Epithelial cell of proximal tubule (primary cell): ENCODE measurements at regions not wholly inside any gene's neighbourhood (a gene's known extent, or its start where the extent isn't known, plus 50 kb on each side); places are given as distances from the start of the nearest gene placed in this dataset.

ENCODE experiments used
- DNase-seq: peaks from one replicate; pipeline ENCODE4 v3.0.0-alpha.2; 2011; ENCODE audit warnings: low read depth
- H3K4me3 ChIP-seq: 2 replicates; pipeline ENCODE4 v1.5.1; 2011; ENCODE audit warnings: low read depth, mild to moderate bottlenecking, low read length
- TF ChIP-seq, protein P1 (sequence below): conservative IDR thresholded peaks from 2 replicates; pipeline ENCODE4 v1.5.1; 2012; ENCODE audit warnings: low read depth, mild to moderate bottlenecking, low read length

DNA sequence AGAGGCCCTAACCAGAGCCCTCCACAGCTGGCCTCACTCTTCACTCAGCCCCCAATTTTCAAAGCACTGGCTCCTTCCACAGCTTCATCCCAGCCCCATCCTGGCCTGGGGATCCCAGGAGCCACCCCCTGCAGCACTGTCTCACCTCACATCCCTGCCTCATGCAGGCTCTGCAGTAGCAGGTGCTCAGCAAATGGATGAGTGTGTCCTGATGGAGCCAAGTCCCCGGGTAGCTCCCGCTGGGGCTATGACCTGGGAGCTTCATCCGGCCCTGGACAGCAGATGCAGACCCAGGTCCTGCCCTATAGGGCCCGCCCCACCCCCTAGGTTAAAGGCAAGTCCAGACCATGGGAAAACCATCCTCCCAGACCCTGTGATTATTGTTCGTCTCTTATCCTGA, 143.2 kb upstream of the ZNF507 start:
- H3K4me3 ChIP-seq: no peak overlapping the region
- TF ChIP-seq, protein P1, sequence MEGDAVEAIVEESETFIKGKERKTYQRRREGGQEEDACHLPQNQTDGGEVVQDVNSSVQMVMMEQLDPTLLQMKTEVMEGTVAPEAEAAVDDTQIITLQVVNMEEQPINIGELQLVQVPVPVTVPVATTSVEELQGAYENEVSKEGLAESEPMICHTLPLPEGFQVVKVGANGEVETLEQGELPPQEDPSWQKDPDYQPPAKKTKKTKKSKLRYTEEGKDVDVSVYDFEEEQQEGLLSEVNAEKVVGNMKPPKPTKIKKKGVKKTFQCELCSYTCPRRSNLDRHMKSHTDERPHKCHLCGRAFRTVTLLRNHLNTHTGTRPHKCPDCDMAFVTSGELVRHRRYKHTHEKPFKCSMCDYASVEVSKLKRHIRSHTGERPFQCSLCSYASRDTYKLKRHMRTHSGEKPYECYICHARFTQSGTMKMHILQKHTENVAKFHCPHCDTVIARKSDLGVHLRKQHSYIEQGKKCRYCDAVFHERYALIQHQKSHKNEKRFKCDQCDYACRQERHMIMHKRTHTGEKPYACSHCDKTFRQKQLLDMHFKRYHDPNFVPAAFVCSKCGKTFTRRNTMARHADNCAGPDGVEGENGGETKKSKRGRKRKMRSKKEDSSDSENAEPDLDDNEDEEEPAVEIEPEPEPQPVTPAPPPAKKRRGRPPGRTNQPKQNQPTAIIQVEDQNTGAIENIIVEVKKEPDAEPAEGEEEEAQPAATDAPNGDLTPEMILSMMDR: no peak
- DNase-seq: no peak

DNA sequence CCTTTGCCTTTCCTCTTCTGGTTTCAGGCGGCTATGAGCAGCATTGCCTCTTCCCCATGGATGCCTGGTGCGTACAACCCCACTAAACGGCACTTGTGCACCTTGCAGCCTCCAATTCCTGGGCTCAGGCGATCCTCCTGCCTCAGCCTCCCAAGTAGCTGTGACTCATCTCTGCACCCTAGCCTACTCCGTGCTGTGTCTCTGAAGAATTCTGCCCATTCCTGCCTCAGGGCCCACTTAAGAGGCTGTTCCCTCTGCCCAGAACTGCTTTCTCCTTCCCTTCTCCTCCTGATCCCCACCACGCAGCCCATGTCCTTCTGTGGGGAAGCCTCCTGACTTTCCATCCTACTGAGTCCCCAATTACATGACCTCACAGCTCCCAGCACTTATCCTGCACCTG, 142.2 kb upstream of the ZNF507 start:
- H3K4me3 ChIP-seq: no peak overlapping the region
- DNase-seq: no peak
- TF ChIP-seq, protein P1: no peak

DNA sequence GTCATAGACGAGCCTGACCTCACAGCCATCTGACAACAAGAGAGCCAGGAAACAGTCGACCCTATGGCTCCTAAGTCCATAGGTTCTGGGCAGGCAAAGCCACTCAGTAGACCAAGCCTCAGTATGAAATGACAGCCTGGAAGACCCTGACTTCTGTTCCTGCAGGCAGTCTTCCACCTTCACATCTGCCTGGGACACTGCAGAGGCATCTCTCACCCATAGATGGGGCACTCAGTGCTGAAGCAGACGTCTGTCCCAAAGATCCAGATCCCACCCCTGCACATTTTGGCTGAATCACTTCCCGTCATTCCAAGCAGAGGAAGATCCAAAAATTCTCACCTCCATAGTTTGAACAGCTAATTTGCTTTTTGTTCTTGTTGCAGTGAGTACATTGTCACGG, 139.3 kb upstream of the ZNF507 start:
- DNase-seq: no peak
- no peak overlapping the region for H3K4me3 ChIP-seq
- TF ChIP-seq, protein P1: no peak

DNA sequence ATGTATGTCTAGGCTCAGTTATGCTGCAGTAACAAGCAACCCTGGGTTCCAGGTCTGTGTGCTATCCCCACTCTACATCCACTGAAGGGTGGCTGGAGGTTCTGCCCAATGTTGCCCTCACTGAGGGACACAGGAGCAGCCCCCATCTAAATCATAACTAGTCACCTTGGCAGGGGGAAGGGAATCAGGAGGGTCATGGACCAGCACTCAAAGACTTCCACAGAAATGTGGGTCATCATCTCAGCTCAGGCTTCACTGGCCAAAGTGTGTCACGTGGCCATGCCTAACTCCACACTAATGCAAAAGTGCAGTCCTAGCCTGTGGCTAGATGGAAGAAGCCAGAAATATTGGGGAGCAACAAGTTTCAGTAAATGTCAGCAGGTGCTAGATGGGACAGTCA, 137.3 kb upstream of the ZNF507 start:
- H3K4me3 ChIP-seq: no peak overlapping the region
- TF ChIP-seq, protein P1: no peak
- DNase-seq: no peak

DNA sequence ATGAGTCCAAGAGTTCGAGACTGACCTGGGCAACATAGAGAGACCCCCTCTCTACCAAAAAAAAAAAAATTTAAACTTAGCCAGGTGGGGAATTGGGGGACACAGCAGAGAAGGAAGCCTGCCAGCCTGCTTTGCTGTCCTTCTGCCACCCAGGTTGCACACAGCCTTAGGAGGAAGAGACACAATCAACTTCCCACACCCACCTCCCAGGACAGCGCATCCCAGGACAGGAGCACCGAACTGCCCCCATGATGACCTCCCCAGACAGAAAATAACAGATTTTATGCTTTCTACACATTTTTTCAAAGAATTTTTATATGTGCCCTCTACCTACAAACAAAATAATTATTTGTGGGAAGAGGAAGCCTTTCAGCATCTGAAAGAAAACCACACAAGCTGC, 126.0 kb upstream of the ZNF507 start:
- TF ChIP-seq, protein P1: no peak
- DNase-seq: no peak
- H3K4me3 ChIP-seq: no peak overlapping the region

DNA sequence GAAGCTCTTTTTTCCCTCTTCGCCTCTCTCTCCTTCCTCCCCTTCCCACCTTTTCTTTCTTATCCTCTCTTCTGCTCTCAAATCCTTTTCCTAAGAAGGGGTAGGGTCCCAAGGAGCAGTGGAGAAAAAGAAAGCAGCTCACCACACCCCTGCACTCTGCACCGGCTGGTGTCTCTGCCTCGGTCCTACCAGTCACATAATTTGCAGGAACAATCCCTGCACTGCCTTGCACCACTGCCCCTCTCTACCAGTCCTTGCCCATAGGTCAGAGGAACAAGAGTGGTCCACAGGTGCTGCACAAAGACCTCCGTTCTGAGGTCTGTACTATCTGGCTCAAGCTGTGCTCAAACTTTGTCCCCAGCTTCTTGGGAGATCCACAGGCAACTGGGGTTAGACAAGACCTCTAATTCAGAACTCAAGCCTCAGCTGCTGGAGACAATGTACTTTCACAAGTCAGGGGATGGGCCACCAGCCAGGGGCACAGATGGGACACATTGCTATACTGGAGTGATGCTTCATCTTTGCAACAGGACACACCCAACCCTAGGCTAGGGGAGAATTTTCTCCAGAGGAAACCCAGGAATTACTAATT, 125.4 kb upstream of the ZNF507 start:
- DNase-seq: no peak
- no peak overlapping the region for H3K4me3 ChIP-seq
- TF ChIP-seq, protein P1: no peak

DNA sequence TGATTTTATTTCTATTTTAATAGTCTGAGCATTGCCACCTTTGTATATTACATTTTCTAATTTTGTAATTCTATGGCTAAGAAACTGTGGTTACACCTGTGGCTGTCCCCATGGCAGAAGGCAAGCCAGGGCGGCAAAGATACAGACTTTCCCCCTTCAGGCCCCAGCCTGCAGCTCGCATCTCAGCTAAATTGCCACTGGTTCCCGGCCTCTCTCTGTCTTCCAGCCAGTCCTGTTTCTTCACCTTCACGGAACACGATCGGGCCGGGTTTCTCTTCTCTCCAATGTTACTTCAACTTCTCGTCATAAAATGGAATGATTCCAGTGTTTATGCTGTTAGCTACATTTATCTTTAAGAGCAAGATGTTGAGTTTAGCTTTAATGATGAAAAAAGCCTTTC, 124.5 kb upstream of the ZNF507 start:
- no peak overlapping the region for H3K4me3 ChIP-seq
- no peak for DNase-seq
- TF ChIP-seq, protein P1: no peak
